Mesodermal cell (in vitro differentiated cells): ENCODE measurements at regions not wholly inside any gene's neighbourhood (a gene's known extent, or its start where the extent isn't known, plus 50 kb on each side); places are given as distances from the start of the nearest gene placed in this dataset.
"Not testable (repeated sequence)": the region's sequence is repeated elsewhere in the genome, so short reads cannot be mapped to it uniquely, and the experiment has no call there.

ENCODE experiments used
- H3K27ac ChIP-seq: 2 replicates; pipeline ENCODE4 v1.7.0; 2013; ENCODE audit warnings: mild to moderate bottlenecking, low read depth, low read length, moderate library complexity; ENCODE audit not compliant: severe bottlenecking
- H3K36me3 ChIP-seq: 2 replicates; pipeline ENCODE4 v1.7.1; 2013; ENCODE audit warnings: mild to moderate bottlenecking, low read length, moderate library complexity; ENCODE audit not compliant: control insufficient read depth, insufficient read depth
- H3K4me1 ChIP-seq: one replicate; pipeline ENCODE4 v1.7.1; 2013; ENCODE audit warnings: mild to moderate bottlenecking, low read length; ENCODE audit not compliant: insufficient read depth, control insufficient read depth, poor library complexity, severe bottlenecking
- H3K4me3 ChIP-seq: 2 replicates; pipeline ENCODE4 v1.7.0; 2013; ENCODE audit warnings: low read length, control low read depth, mild to moderate bottlenecking; ENCODE audit not compliant: insufficient read depth, poor library complexity, severe bottlenecking; ENCODE audit errors: extremely low read depth
- H3K9me3 ChIP-seq: 2 replicates; pipeline ENCODE4 v1.7.1; 2013; ENCODE audit warnings: mild to moderate bottlenecking, low read length, moderate library complexity; ENCODE audit not compliant: control insufficient read depth
- WGBS, 2 experiments: methylation state at CpG; one replicate each; pipeline ENCODE4 v1.1.5; 2013; ENCODE audit warnings: missing lambda C conversion rate in 2 of 2; ENCODE audit not compliant: insufficient coverage in 2 of 2; 5-methylcytosine and 5-hydroxymethylcytosine counted together

DNA sequence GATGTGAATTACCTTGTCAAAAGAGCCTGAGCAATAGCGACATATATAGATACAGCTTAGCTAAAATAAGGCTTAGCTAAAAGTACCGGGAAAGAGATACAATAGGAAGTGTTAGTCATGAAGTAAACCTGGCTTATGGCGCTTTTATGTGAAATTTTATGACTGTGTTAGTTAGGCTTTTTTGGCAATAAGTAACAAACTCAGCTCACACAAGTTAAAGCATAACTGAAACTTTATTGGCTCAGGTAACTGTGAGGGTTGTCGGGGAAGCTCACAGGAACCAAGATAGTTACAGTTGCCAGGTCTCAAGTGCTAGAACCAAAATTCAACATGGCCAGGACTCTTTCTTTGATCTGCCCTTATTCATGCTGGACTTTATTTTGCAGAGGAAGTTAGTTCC, 925.0 kb upstream of the GYPC start:
- H3K9me3 ChIP-seq: peaks cover 5% of the 10 kb centered on the region
- H3K4me3 ChIP-seq: no peak overlapping the region
- no peaks in the 10 kb centered on the region for H3K36me3 ChIP-seq
- H3K4me1 ChIP-seq: no peaks in the 10 kb centered on the region
- WGBS, 2 experiments: 73 to 100% methylated on average over 2 to 3 of the region's 4 CpGs
- no peak overlapping the region for H3K27ac ChIP-seq

DNA sequence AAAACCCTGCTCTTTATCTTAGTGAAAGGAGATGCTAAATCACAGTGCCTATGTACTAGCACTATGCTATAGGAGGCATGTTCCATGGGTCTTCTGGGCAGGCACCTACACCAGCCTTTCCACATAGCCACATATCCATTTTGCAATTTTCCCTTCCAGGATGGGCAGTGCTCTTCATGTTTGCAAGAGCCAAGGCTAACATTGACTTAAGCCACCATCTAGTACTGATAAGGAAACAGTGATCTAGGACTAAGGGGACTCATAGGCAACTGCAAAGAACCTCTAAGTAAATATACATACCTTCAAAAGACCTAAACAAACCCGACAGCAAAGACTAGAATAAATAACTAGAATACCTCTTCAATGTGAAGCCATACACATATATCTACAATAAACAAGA, 919.7 kb upstream of the GYPC start:
- Histone ChIP-seq H3K36me3 (no peaks in the 10 kb centered on the region), H3K4me1 (no peaks in the 10 kb centered on the region), H3K9me3 (no peaks in the 10 kb centered on the region), H3K4me3 (no peak overlapping the region), H3K27ac (no peak overlapping the region)
- no CpG with 5 or more reads among the region's 1 CpG for WGBS, 2 experiments

DNA sequence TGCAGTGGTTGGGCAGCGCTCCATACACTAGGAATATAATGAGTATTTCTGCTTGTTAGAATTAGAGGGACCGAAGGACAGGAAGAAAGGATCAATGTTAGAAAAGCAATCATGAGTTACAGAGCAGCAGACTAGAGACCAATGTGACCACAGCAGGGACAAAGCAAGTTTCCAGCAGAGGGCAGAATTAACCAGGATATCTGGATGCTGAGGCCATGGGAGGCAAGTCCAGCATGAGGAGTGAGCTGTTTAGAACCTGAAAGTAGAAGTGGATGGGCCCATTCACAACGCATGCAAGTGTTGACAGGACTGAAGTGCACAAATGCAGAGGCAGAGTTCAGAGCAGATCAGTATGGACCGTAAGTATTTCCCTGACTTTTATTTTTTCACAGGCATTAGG, 910.4 kb upstream of the GYPC start:
- H3K27ac ChIP-seq: no peak overlapping the region
- 57 to 67% methylated on average over 4 of the region's 4 CpGs for WGBS, 2 experiments
- H3K9me3 ChIP-seq: no peaks in the 10 kb centered on the region
- peaks cover 16% of the 10 kb centered on the region for H3K4me1 ChIP-seq
- H3K4me3 ChIP-seq: no peak overlapping the region
- no peaks in the 10 kb centered on the region for H3K36me3 ChIP-seq

DNA sequence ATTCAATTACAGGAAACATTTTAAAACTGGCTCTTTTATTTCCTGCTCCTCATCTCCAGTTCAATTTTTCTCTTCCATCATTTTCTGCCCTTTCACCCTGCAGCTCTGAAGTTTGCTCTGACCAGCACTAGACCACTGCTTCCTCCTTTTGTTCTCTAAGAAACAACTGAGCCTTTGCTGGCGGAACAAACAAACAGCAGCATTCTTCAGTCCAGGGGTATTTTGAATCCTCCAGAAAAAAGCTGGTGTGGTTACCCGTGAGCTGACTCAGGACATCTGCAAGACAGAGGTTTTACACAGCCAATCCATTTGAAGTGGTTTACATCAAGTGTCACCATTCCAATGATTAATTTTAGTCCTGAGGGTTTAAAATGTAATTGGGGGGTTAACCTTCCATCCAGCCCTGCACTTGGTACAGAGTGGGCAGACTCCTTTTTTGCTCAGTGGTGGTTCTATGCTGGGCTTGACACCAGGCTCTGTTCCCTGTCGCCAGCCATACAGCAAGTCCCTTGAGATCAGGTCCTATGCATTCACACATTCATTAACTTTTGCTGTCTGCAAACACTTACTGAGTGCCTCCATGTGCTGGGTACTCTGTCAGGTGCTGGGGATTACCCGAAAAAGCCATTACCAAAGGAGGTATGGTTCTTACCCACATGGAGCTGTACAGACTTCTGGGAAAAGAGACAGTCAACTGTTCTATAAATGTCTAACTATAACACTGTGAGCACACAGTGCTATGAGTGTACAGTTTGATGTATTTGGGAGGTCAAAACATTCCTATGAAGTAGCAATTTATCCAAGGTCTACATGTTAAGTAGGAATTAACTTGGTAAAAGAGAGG, 909.4 kb upstream of the GYPC start:
- 76 to 85% methylated on average over 3 to 4 of the region's 4 CpGs for WGBS, 2 experiments
- H3K27ac ChIP-seq: peak overlapping the region; percentile 51
- no peak overlapping the region for H3K4me3 ChIP-seq
- no peaks in the 10 kb centered on the region for H3K36me3 ChIP-seq
- no peaks in the 10 kb centered on the region for H3K9me3 ChIP-seq
- H3K4me1 ChIP-seq: peaks cover 16% of the 10 kb centered on the region

DNA sequence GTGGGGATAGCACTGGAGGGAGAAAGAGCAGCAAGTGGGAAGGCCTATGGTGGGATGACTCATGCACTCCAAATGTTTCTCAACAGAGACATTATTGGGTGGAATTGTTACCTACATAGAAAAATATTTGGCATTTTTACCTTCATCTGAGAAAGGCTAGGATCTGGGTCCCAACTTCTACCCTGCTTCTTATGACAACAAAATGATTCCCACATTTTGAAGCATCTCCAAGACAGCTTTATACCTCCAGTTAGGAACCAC, 908.9 kb upstream of the GYPC start:
- Histone ChIP-seq H3K4me3 (no peak overlapping the region), H3K4me1 (peaks cover 16% of the 10 kb centered on the region), H3K9me3 (no peaks in the 10 kb centered on the region), H3K36me3 (no peaks in the 10 kb centered on the region), H3K27ac (no peak overlapping the region)

DNA sequence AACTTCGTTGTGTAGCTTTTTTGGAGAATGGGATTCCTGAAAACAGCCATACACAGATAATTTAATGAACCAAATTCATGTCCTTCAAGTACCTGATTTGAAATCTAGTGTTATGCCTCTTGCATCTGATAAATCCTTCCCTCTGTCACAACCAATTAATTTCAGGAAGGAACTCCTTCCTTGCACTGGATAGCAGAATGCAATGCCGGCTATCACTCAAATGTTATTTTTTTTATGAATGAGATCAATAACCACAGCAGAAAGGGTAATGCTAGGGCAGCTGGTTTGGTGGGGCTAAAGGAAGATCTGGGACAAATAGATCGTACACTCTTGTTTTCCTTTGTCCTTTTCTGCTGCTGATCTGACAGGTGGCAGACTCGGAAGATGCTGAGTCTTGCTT, 899.5 kb upstream of the GYPC start:
- H3K4me3 ChIP-seq: no peak overlapping the region

DNA sequence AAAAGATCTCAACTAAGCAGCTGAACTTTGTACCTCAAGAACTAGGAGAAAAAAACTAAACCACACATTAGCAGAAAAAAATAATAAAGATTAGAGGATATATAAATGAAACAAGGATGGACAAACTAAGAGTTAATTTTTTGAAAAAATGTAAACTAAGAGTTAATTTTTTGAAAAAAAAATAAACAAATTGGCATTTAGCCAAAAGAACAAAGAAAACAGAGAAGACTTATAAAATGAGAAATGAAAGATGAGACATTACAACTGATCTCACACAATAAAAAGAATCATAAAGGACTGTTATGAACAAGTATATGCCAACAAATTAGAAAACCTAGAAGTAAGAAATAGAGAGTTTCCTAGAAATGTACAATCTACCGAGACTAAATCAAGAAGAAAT, 859.2 kb upstream of the GYPC start:
- no peaks in the 10 kb centered on the region for H3K4me1 ChIP-seq
- no CpG with 5 or more reads among the region's 1 CpG for WGBS, 2 experiments
- H3K36me3 ChIP-seq: no peaks in the 10 kb centered on the region
- H3K27ac ChIP-seq: no peak overlapping the region
- H3K9me3 ChIP-seq: peaks cover 5% of the 10 kb centered on the region
- H3K4me3 ChIP-seq: no peak overlapping the region

More for the DNA sequence above, 899.5 kb upstream of the GYPC start:
- WGBS, 2 experiments: 91 to 93% methylated on average over 2 to 3 of the region's 4 CpGs
- Histone ChIP-seq H3K36me3 (no peaks in the 10 kb centered on the region), H3K9me3 (no peaks in the 10 kb centered on the region), H3K4me1 (no peaks in the 10 kb centered on the region), H3K27ac (no peak overlapping the region)

DNA sequence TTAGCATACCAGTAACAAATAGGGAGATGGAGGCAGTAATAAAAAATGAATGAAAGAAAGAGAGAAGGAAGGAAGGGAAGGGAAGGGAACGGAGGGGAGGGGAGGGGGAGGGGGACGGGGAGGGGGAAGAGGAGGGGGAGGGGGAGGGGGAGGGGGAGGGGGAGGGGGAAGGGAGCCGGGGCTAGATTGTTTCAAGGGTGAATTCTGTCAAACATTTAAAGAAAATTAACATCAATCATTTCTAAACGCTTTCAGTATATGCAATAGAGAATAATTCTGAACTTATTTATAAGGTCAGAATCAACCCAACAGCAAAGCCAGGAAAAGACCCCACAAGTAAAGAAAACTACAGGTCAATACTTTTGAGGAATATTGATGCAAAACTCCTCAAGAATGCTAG, 858.8 kb upstream of the GYPC start:
- Histone ChIP-seq H3K9me3 (peaks cover 5% of the 10 kb centered on the region), H3K4me1 (no peaks in the 10 kb centered on the region), H3K36me3 (no peaks in the 10 kb centered on the region), H3K27ac (no peak overlapping the region), H3K4me3 (no peak overlapping the region)
- WGBS, 2 experiments: no CpG with 5 or more reads among the region's 4 CpGs

DNA sequence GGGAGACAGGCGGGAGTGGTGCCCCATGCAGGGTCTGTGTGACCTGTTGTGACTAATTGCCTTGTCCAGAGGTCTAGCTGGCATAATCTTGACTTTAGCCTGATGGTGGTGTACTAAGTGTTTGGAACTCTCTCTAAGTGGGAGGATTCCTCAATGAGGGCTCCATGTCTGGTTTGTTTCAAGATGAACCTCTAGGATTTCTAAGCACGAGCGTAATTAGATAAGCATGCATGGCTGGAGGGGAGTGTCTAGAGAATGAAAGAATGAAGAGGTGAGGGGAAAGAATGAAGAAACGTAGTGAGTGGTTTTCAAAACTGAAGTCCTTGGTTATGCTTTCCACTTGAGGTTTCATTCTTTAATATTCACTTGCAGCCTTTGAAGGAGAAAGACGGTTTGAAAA, 833.2 kb upstream of the GYPC start:
- WGBS, 2 experiments: 94 to 95% methylated on average over 4 to 5 of the region's 5 CpGs
- no peak overlapping the region for H3K4me3 ChIP-seq
- no peak overlapping the region for H3K27ac ChIP-seq
- no peaks in the 10 kb centered on the region for H3K4me1 ChIP-seq
- H3K36me3 ChIP-seq: no peaks in the 10 kb centered on the region
- no peaks in the 10 kb centered on the region for H3K9me3 ChIP-seq

DNA sequence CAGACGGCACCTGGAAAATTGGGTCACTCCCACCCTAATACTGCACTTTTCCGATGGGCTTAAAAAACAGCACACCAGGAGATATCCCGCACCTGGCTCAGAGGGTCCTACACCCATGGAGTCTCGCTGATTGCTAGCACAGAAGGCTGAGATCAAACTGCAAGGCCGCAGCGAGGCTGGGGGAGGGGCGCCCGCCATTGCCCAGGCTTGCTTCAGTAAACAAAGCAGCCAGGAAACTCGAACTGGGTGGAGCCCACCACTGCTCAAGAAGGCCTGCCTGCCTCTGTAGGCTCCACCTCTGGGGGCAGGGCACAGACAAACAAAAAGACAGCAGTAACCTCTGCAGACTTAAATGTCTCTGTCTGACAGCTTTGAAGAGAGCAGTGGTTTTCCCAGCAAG, 830.2 kb upstream of the GYPC start:
- not testable (repeated sequence) for H3K36me3 ChIP-seq, H3K27ac ChIP-seq, H3K9me3 ChIP-seq, H3K4me1 ChIP-seq, H3K4me3 ChIP-seq
- 85 to 87% methylated on average over 6 to 9 of the region's 9 CpGs for WGBS, 2 experiments

DNA sequence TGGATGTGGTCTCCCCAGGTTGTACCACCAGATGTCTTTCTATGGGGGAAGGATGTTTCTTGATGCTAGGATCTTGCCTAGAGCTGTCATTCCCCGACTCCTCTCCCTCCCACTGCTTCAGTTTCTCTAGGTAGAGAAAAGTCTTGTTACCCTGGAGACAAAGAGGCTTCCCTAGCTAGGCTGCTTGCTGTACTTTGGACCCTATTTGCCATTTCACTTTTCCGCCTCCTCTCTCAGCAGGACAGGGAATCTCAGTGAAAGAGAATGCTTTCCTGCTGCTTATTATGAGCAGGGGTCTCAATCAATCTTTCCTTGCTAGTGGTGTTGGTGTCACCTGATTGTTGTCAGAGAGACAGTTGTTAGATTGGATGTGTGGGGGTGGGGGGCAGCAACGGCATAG, 818.8 kb upstream of the GYPC start:
- no peaks in the 10 kb centered on the region for H3K36me3 ChIP-seq
- WGBS, 2 experiments: no CpG with 5 or more reads among the region's 3 CpGs
- H3K4me1 ChIP-seq: no peaks in the 10 kb centered on the region
- no peak overlapping the region for H3K4me3 ChIP-seq
- H3K9me3 ChIP-seq: no peaks in the 10 kb centered on the region
- H3K27ac ChIP-seq: peak overlapping the region; percentile 51
